H9 (cell line): ENCODE measurements at regions not wholly inside any gene's neighbourhood (a gene's known extent, or its start where the extent isn't known, plus 50 kb on each side); places are given as distances from the start of the nearest gene placed in this dataset.

ENCODE experiments used
- DNase-seq: peaks from one replicate; pipeline ENCODE4 v3.0.0-alpha.2; 2017
- H2AFZ ChIP-seq: one replicate; pipeline ENCODE4 v1.6.1; 2013; ENCODE audit warnings: mild to moderate bottlenecking, low read length, control low read depth, moderate library complexity
- H2AK5ac ChIP-seq: 2 replicates; pipeline ENCODE4 v1.6.1; 2013; ENCODE audit warnings: low read length, control low read depth, mixed read lengths; ENCODE audit not compliant: insufficient read length
- H2BK120ac ChIP-seq: one replicate; pipeline ENCODE4 v1.6.1; 2013; ENCODE audit warnings: low read depth, mild to moderate bottlenecking, low read length, control low read depth, inconsistent platforms; ENCODE audit not compliant: poor library complexity, severe bottlenecking
- H2BK12ac ChIP-seq: 2 replicates; pipeline ENCODE4 v1.6.1; 2013; ENCODE audit warnings: low read length, control low read depth, mixed read lengths, low read depth; ENCODE audit not compliant: insufficient read length
- H2BK15ac ChIP-seq: 2 replicates; pipeline ENCODE4 v1.6.1; 2013; ENCODE audit warnings: low read depth, low read length, control low read depth
- H2BK20ac ChIP-seq: one replicate; pipeline ENCODE4 v1.6.1; 2013; ENCODE audit warnings: low read depth, mild to moderate bottlenecking, low read length, control low read depth, inconsistent platforms; ENCODE audit not compliant: poor library complexity, severe bottlenecking
- H2BK5ac ChIP-seq: 2 replicates; pipeline ENCODE4 v1.6.1; 2013; ENCODE audit warnings: low read length, control low read depth, mixed read lengths; ENCODE audit not compliant: insufficient read length
- H3K14ac ChIP-seq: 2 replicates; pipeline ENCODE4 v1.6.1; 2013; ENCODE audit warnings: low read length, control low read depth; ENCODE audit not compliant: insufficient read depth
- H3K18ac ChIP-seq: 2 replicates; pipeline ENCODE4 v1.6.1; 2013; ENCODE audit warnings: low read depth, mild to moderate bottlenecking, mixed read lengths, low read length, control low read depth; ENCODE audit not compliant: insufficient read length
- H3K23ac ChIP-seq: 2 replicates; pipeline ENCODE4 v1.6.1; 2013; ENCODE audit warnings: low read length, control low read depth, mixed read lengths, low read depth; ENCODE audit not compliant: insufficient read length
- H3K23me2 ChIP-seq: 2 replicates; pipeline ENCODE4 v1.6.1; 2013; ENCODE audit warnings: low read depth, mild to moderate bottlenecking, mixed read lengths, low read length, control low read depth; ENCODE audit not compliant: insufficient read length, poor library complexity, severe bottlenecking
- H3K27ac ChIP-seq: 2 replicates; pipeline ENCODE4 v1.5.1; 2013; ENCODE audit warnings: low read length, control low read depth, mixed read lengths, low read depth; ENCODE audit not compliant: insufficient read length
- H3K27me3 ChIP-seq: 2 replicates; pipeline ENCODE4 v1.6.1; 2013; ENCODE audit warnings: low read length, control low read depth, inconsistent platforms; ENCODE audit not compliant: insufficient read depth
- H3K4ac ChIP-seq: 2 replicates; pipeline ENCODE4 v1.6.1; 2013; ENCODE audit warnings: low read depth, mild to moderate bottlenecking, control low read depth, inconsistent platforms, low read length, moderate library complexity
- H3K4me1 ChIP-seq: 2 replicates; pipeline ENCODE4 v1.6.1; 2013; ENCODE audit warnings: low read length, control low read depth, inconsistent platforms; ENCODE audit not compliant: insufficient read depth
- H3K4me2 ChIP-seq: 2 replicates; pipeline ENCODE4 v1.6.1; 2013; ENCODE audit warnings: low read length, control low read depth, mixed read lengths; ENCODE audit not compliant: insufficient read length, insufficient read depth
- H3K56ac ChIP-seq: 2 replicates; pipeline ENCODE4 v1.6.1; 2013; ENCODE audit warnings: low read depth, mild to moderate bottlenecking, mixed read lengths, low read length, control low read depth; ENCODE audit not compliant: insufficient read length
- H3K79me1 ChIP-seq: 2 replicates; pipeline ENCODE4 v1.6.1; 2013; ENCODE audit warnings: low read depth, mild to moderate bottlenecking, moderate library complexity, low read length, control low read depth, inconsistent platforms; ENCODE audit not compliant: insufficient read depth, poor library complexity, severe bottlenecking
- H3K79me2 ChIP-seq: 2 replicates; pipeline ENCODE4 v1.6.1; 2013; ENCODE audit warnings: low read length, control low read depth, inconsistent platforms; ENCODE audit not compliant: insufficient read depth
- H3K9ac ChIP-seq: 2 replicates; pipeline ENCODE4 v1.6.1; 2013; ENCODE audit warnings: low read length, control low read depth, mixed read lengths; ENCODE audit not compliant: insufficient read length; ENCODE audit errors: extremely low read depth
- H3K9me3 ChIP-seq: one replicate; pipeline ENCODE4 v1.6.1; 2013; ENCODE audit warnings: low read depth, low read length, inconsistent platforms; ENCODE audit not compliant: control insufficient read depth
- H3T11ph ChIP-seq: one replicate; pipeline ENCODE4 v1.6.1; 2013; ENCODE audit warnings: mild to moderate bottlenecking, low read length, control low read depth, inconsistent platforms
- H4K20me1 ChIP-seq: one replicate; pipeline ENCODE4 v1.6.1; 2013; ENCODE audit not compliant: control insufficient read depth, insufficient read length, insufficient read depth
- H4K5ac ChIP-seq: 2 replicates; pipeline ENCODE4 v1.6.1; 2013; ENCODE audit warnings: low read depth, mild to moderate bottlenecking, mixed read lengths, low read length, control low read depth; ENCODE audit not compliant: insufficient read length
- H4K8ac ChIP-seq: replicated peaks from 2 replicates; pipeline ENCODE4 v1.6.1; 2013; ENCODE audit warnings: low read length, control low read depth, mixed read lengths, low read depth; ENCODE audit not compliant: insufficient read length
- H4K91ac ChIP-seq: 2 replicates; pipeline ENCODE4 v1.6.1; 2013; ENCODE audit warnings: low read depth, mild to moderate bottlenecking, moderate library complexity, mixed read lengths, low read length, control low read depth; ENCODE audit not compliant: insufficient read length
- H3K27ac Mint-ChIP-seq, 3 experiments: 2 replicates in 2 of 3; 3 replicates in 1 of 3; pipeline ENCODE4 v1.8.0; 2020 to 2021; ENCODE audit warnings: mixed read lengths in 3 of 3, mild to moderate bottlenecking in 1 of 3, moderate library complexity in 1 of 3
- H3K27me3 Mint-ChIP-seq: 2 replicates; pipeline ENCODE4 v1.8.0; 2021; ENCODE audit warnings: low read depth, mild to moderate bottlenecking, moderate library complexity, mixed read lengths
- H3K36me3 Mint-ChIP-seq, 3 experiments: 2 replicates in 2 of 3; 3 replicates in 1 of 3; pipeline ENCODE4 v1.8.0; 2020 to 2021; ENCODE audit warnings: low read depth in 3 of 3, mixed read lengths in 3 of 3; ENCODE audit not compliant: insufficient read depth in 1 of 3
- H3K4me1 Mint-ChIP-seq, 2 experiments: 2 replicates each; pipeline ENCODE4 v1.8.0; 2020; ENCODE audit warnings: mixed read lengths in 2 of 2
- H3K4me3 Mint-ChIP-seq, 2 experiments: 2 replicates in 1 of 2; 3 replicates in 1 of 2; pipeline ENCODE4 v1.8.0; 2020 to 2021; ENCODE audit warnings: mild to moderate bottlenecking in 2 of 2, mixed read lengths in 2 of 2, moderate library complexity in 1 of 2
- H3K9me3 Mint-ChIP-seq, 2 experiments: 2 replicates in 1 of 2; 3 replicates in 1 of 2; pipeline ENCODE4 v1.8.0; 2020; ENCODE audit warnings: mild to moderate bottlenecking in 2 of 2, mixed read lengths in 2 of 2, moderate library complexity in 1 of 2
- WGBS: extraction: QIAGEN DNeasy Blood & Tissue Kit; methylation state at CpG from one replicate; pipeline ENCODE4 v1.1.7; 2013; ENCODE audit warnings: missing lambda C conversion rate, low lambda C conversion rate, mixed read lengths; ENCODE audit not compliant: insufficient read length; ENCODE audit errors: extremely low coverage; 5-methylcytosine and 5-hydroxymethylcytosine counted together
- TF ChIP-seq, protein P1 (sequence below): fragments of 200-600 bp; sonication (generic); conservative IDR thresholded peaks from 3 replicates; pipeline ENCODE4 v1.8.0; 2021; ENCODE audit warnings: antibody characterized with exemption, mild to moderate bottlenecking

DNA sequence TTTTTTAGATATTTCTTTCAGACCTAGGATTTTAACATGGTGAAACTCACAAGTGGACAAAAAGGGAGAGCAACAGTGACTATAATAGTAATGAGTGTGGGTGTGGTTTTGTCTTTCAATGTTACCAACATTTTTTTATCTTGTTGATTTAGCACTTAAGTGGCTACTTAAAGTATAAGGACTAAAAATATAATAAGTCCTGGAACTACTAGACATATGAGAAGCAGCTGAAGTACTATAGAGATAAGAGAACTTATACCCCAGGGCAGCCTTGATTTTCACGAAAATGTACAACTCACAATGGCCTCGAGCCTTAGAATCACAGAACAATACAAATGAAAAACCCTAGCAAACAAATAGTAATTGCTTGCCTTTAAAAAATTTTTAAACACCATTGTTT, 1151.8 kb downstream of the TYW1 start:
- H3K27ac Mint-ChIP-seq, result no peak overlapping the region
- H2BK120ac ChIP-seq, result no peak overlapping the region
- H2AFZ ChIP-seq, result no peak overlapping the region
- no peaks in the 10 kb centered on the region for H3K4me1 ChIP-seq
- WGBS, result no CpG with 5 or more reads among the region's 2 CpGs
- 0 out of 2 replicates have a peak, but pooled peaks cover 2% of the 10 kb centered on the region for H3K27me3 Mint-ChIP-seq
- H2BK15ac ChIP-seq, result no peak overlapping the region
- H3K27ac ChIP-seq, result no peak overlapping the region
- H3K36me3 Mint-ChIP-seq, result peaks cover under 1 to 2% (median 2%) of the 10 kb centered on the region in 3 experiments; a peak in 2 of 7 replicates
- H2BK5ac ChIP-seq, result no peak overlapping the region
- no peaks in the 10 kb centered on the region for H3K79me2 ChIP-seq
- no peak overlapping the region for H2BK20ac ChIP-seq
- no peaks in the 10 kb centered on the region for H4K20me1 ChIP-seq
- H3K9ac ChIP-seq, result no peak overlapping the region
- no peaks in the 10 kb centered on the region for H3K79me1 ChIP-seq
- TF ChIP-seq, protein P1, sequence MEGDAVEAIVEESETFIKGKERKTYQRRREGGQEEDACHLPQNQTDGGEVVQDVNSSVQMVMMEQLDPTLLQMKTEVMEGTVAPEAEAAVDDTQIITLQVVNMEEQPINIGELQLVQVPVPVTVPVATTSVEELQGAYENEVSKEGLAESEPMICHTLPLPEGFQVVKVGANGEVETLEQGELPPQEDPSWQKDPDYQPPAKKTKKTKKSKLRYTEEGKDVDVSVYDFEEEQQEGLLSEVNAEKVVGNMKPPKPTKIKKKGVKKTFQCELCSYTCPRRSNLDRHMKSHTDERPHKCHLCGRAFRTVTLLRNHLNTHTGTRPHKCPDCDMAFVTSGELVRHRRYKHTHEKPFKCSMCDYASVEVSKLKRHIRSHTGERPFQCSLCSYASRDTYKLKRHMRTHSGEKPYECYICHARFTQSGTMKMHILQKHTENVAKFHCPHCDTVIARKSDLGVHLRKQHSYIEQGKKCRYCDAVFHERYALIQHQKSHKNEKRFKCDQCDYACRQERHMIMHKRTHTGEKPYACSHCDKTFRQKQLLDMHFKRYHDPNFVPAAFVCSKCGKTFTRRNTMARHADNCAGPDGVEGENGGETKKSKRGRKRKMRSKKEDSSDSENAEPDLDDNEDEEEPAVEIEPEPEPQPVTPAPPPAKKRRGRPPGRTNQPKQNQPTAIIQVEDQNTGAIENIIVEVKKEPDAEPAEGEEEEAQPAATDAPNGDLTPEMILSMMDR, result no peak
- no peaks in the 10 kb centered on the region for H3K27me3 ChIP-seq
- H3K14ac ChIP-seq, result no peak overlapping the region
- H3T11ph ChIP-seq, result no peak overlapping the region
- H3K23ac ChIP-seq, result no peak overlapping the region
- no peak overlapping the region for H4K8ac ChIP-seq
- no peak overlapping the region for H4K91ac ChIP-seq
- H4K5ac ChIP-seq, result no peak overlapping the region
- H3K23me2 ChIP-seq, result no peaks in the 10 kb centered on the region
- no peak overlapping the region for H3K4me3 Mint-ChIP-seq
- H2BK12ac ChIP-seq, result no peak overlapping the region
- no peak overlapping the region for H3K4ac ChIP-seq
- H3K18ac ChIP-seq, result no peak overlapping the region
- no peaks in the 10 kb centered on the region for H3K9me3 ChIP-seq
- H3K9me3 Mint-ChIP-seq, result peaks cover 0 to 11% of the 10 kb centered on the region in 2 experiments; a peak in 3 of 5 replicates
- no peak overlapping the region for H3K4me2 ChIP-seq
- no peak overlapping the region for H3K56ac ChIP-seq
- no peak for DNase-seq
- peaks cover 0 to 3% of the 10 kb centered on the region in 2 experiments; a peak in 2 of 4 replicates for H3K4me1 Mint-ChIP-seq
- H2AK5ac ChIP-seq, result no peak overlapping the region
